ENCODE measurements at regions not wholly inside any gene's neighbourhood (a gene's known extent, or its start where the extent isn't known, plus 50 kb on each side); places are given as distances from the start of the nearest gene placed in this dataset.

DNA sequence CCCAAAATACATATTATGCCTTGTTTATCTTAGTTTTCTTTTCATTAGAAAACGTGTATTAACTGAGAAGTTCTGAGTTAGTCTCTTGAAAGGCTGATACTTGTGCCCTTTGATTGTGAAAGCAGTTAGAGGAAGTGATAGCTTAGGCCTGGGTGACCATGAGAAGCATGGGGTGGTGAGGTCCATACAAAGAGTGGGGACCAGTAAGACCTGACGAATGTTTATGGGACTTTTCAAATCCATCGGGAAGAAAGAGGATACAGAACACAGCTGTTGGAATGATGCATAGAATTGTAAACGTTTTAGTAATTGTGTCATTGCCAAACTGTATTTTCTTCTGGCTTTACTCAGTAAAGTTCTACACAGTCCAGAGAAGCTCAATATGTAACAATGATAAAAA is 259.8 kb downstream of the LMO4 start:
- TF ChIP-seq, protein P1, sequence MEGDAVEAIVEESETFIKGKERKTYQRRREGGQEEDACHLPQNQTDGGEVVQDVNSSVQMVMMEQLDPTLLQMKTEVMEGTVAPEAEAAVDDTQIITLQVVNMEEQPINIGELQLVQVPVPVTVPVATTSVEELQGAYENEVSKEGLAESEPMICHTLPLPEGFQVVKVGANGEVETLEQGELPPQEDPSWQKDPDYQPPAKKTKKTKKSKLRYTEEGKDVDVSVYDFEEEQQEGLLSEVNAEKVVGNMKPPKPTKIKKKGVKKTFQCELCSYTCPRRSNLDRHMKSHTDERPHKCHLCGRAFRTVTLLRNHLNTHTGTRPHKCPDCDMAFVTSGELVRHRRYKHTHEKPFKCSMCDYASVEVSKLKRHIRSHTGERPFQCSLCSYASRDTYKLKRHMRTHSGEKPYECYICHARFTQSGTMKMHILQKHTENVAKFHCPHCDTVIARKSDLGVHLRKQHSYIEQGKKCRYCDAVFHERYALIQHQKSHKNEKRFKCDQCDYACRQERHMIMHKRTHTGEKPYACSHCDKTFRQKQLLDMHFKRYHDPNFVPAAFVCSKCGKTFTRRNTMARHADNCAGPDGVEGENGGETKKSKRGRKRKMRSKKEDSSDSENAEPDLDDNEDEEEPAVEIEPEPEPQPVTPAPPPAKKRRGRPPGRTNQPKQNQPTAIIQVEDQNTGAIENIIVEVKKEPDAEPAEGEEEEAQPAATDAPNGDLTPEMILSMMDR (IDR thresholded peaks at IDR 0.05; ENCODE audit: unreplicated experiment): no peak

DNA sequence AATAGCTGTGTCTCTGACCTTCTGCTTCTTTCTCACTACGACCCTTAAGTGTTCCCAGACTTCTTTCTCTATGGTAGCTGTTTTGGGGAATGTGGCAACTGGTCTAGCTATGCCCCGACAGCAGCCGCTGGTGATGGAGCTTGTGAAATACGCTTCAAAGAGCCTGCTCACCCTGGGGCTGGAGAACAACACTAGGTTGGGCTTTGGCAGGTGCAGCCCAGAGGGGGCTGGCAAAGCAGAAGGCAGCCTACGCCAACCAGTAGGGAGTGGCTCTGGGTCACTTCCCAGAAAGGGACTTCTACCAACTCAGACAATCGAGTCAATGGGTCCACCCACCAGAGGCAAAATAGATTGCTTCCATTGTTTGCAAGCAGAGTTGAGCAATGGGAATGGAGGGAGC is 262.8 kb downstream of the LMO4 start:
- no peaks in the 10 kb centered on the region for H3K9me3 Mint-ChIP-seq (ENCODE audit: unreplicated experiment)
- no peak overlapping the region for H3K27ac Mint-ChIP-seq (ENCODE audit: low read depth, unreplicated experiment)
- no TSS peak for BruUV-seq (replicated peaks)
- H3K36me3 Mint-ChIP-seq (ENCODE audit: insufficient read depth, unreplicated experiment): no peaks in the 10 kb centered on the region
- intact Hi-C loops (cut with micrococcal nuclease): no loop called here
- ChIA-PET POLR2A (no interaction called here), CTCF (no interaction called here)
- peaks cover 4% of the 10 kb centered on the region for H3K4me1 Mint-ChIP-seq (ENCODE audit: insufficient read depth, unreplicated experiment)
- H3K27me3 Mint-ChIP-seq (ENCODE audit: insufficient read depth, unreplicated experiment): no peaks in the 10 kb centered on the region
- H3K4me3 Mint-ChIP-seq (ENCODE audit: unreplicated experiment): no peak overlapping the region
- TF ChIP-seq, protein P1 (IDR thresholded peaks at IDR 0.05; ENCODE audit: unreplicated experiment): no peak
- DNase-seq (ENCODE audit: unreplicated experiment): no peak

More for the DNA sequence above, 259.8 kb downstream of the LMO4 start:
- ChIA-PET POLR2A (no interaction called here), CTCF (interaction anchor here (1.1 kb wide), 1 partner anchor 18 kb away, joined by 4 read pairs; no protein-coding TSS in a partner anchor)
- H3K9me3 Mint-ChIP-seq (ENCODE audit: unreplicated experiment): no peaks in the 10 kb centered on the region
- no peaks in the 10 kb centered on the region for H3K27me3 Mint-ChIP-seq (ENCODE audit: insufficient read depth, unreplicated experiment)
- H3K27ac Mint-ChIP-seq (ENCODE audit: low read depth, unreplicated experiment): no peak overlapping the region
- no peaks in the 10 kb centered on the region for H3K36me3 Mint-ChIP-seq (ENCODE audit: insufficient read depth, unreplicated experiment)
- intact Hi-C loops (cut with micrococcal nuclease): no loop called here
- no TSS peak for BruUV-seq (replicated peaks)
- DNase-seq (ENCODE audit: unreplicated experiment): no peak
- peaks cover 4% of the 10 kb centered on the region for H3K4me1 Mint-ChIP-seq (ENCODE audit: insufficient read depth, unreplicated experiment)
- no peak overlapping the region for H3K4me3 Mint-ChIP-seq (ENCODE audit: unreplicated experiment)

DNA sequence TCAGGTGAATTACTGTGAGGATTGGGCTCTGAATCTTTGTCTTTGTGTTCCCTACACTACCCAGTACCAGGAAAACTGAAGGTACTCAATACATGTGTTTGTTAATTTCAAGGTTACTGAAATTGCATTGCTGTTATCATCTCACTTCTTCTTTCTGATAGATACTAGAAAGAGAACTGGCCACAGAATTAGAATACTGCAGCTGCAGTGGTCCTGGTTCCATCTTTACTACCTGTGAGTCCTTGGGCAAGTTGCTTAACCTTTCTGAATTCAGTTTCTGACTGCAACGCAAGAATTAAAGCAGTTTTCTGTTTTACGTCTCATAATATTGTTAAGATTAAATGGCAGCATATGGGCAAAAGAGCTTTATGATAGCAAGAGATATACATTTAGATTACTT is 263.5 kb downstream of the LMO4 start:
- ChIA-PET CTCF (interaction anchor here (0.8 kb wide), 1 partner anchor 299 kb away, joined by 3 read pairs; no protein-coding TSS in a partner anchor), POLR2A (no interaction called here)
- TF ChIP-seq, protein P1 (IDR thresholded peaks at IDR 0.05; ENCODE audit: unreplicated experiment): no peak
- Mint-ChIP-seq H3K4me1 (ENCODE audit: insufficient read depth, unreplicated experiment) (peaks cover 4% of the 10 kb centered on the region), H3K36me3 (ENCODE audit: insufficient read depth, unreplicated experiment) (no peaks in the 10 kb centered on the region), H3K4me3 (ENCODE audit: unreplicated experiment) (no peak overlapping the region), H3K27me3 (ENCODE audit: insufficient read depth, unreplicated experiment) (no peaks in the 10 kb centered on the region), H3K27ac (ENCODE audit: low read depth, unreplicated experiment) (no peak overlapping the region), H3K9me3 (ENCODE audit: unreplicated experiment) (no peaks in the 10 kb centered on the region)
- intact Hi-C loops (cut with micrococcal nuclease): no loop called here
- no peak for DNase-seq (ENCODE audit: unreplicated experiment)
- BruUV-seq (replicated peaks): no TSS peak

DNA sequence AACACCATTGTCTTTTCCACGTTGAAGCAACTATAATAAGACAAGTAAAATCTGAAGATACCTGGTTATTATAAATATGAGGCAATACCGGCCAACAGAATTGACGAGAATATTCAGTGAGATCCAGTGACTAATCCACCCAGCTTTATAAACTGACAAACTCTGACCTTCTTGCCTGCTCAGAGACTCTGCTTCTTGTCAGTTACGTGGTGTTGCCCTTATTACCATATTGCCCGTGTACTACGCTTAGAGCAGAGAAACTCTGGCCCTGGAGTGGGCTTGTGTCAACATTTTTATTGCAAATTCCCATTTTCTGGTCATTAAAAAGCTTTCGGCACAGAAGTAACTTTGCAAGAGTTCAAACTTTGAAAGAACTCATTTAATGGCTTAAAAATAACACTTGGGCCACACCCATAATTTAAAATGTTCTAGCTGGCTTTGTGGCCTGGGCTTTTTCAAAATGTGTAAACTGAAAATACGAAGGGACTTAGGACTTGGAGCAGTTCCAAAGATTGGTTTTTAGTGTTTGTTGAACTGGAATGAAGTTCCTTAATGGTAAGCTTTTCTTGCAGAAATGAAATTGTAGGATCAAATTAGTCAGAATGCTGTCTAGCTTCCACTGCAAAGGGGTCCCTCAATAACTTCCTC is 266.2 kb downstream of the LMO4 start:
- ChIA-PET CTCF (interaction anchor here (0.6 to 1.1 kb wide), 3 partner anchors 23 to 398 kb away, joined by 3 to 4 read pairs (median 4); no protein-coding TSS in a partner anchor), POLR2A (no interaction called here)
- intact Hi-C loops (cut with micrococcal nuclease): no loop called here
- Mint-ChIP-seq H3K4me3 (ENCODE audit: unreplicated experiment) (no peak overlapping the region), H3K27ac (ENCODE audit: low read depth, unreplicated experiment) (no peak overlapping the region), H3K36me3 (ENCODE audit: insufficient read depth, unreplicated experiment) (no peaks in the 10 kb centered on the region), H3K4me1 (ENCODE audit: insufficient read depth, unreplicated experiment) (peaks cover 4% of the 10 kb centered on the region), H3K9me3 (ENCODE audit: unreplicated experiment) (no peaks in the 10 kb centered on the region), H3K27me3 (ENCODE audit: insufficient read depth, unreplicated experiment) (no peaks in the 10 kb centered on the region)
- no TSS peak for BruUV-seq (replicated peaks)
- DNase-seq (ENCODE audit: unreplicated experiment): no peak
- TF ChIP-seq, protein P1 (IDR thresholded peaks at IDR 0.05; ENCODE audit: unreplicated experiment): no peak

All from MCF 10A (cell line).